ENCODE measurements at regions not wholly inside any gene's neighbourhood (a gene's known extent, or its start where the extent isn't known, plus 50 kb on each side); places are given as distances from the start of the nearest gene placed in this dataset.

DNA sequence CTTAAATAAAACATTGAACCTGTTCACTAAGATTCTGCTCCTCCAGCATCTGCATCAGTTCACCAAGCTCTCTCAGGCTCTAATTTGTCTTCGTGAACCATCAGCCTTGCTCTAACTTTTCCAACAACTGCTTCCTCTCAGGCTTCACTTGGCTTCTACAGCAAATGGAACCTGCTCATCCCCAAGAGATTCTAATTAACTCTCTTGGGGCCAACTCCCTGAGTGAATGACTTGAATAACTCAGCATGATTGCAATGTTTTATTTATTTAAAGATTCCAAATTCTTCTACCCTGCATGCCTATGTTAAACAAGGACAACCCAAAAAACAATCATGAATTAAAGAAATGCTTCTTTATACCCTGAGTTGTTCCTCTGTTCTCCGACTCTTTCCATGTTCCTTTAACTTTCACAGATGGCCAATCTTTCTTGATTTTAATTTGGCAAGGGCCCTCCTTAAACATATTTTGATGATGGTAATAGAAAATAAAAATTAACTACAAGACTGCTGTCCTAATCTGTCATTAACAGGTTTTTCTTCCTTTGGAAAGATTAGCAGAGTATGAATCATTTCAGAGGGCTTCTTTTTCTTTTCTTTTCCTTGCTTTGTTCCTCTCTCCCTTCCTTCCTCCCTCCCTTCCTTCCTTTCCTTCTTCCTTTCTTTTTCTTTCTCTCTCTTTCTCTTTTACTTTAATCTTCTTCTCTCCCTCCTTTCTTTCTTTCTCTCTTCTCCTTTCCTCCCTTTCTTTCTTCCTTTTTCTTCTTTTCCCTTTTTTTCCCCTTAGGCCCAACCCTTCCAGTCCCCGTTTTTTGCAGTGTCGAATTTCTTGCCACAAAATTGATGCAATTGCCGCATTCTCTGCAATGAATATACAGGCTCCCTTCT lies 195.0 kb upstream of the RHOBTB1 start:
- intact Hi-C loops (cut with DNase I, micrococcal nuclease) = no loop called here
- no peak for DNase-seq
- H3K36me3 ChIP-seq (ENCODE audit: low read depth) = no peaks in the 10 kb centered on the region

DNA sequence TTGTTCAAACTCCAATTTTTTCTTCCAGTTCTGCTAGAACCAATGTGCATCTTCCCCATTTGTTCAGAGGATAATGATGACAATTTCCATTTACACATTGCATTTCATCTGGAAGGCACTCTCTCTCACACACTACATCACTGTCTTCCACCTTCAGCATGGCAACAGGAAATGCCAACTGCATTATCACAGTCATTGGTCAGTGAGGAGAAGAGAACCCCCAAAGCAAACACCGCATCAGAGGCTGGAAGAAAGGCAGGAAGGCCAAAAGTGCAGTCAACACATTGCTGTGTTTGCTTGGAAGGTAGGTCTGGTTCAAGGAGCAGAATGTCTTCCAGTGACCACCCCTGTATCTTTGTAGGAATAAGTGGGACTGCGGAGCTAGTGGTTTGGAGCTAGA lies 192.2 kb upstream of the RHOBTB1 start:
- intact Hi-C loops (cut with DNase I, micrococcal nuclease) = no loop called here

More for the DNA sequence above, 195.0 kb upstream of the RHOBTB1 start:
- no peaks in the 10 kb centered on the region for H3K4me1 ChIP-seq (ENCODE audit: low read depth)
- TF ChIP-seq, protein P1, sequence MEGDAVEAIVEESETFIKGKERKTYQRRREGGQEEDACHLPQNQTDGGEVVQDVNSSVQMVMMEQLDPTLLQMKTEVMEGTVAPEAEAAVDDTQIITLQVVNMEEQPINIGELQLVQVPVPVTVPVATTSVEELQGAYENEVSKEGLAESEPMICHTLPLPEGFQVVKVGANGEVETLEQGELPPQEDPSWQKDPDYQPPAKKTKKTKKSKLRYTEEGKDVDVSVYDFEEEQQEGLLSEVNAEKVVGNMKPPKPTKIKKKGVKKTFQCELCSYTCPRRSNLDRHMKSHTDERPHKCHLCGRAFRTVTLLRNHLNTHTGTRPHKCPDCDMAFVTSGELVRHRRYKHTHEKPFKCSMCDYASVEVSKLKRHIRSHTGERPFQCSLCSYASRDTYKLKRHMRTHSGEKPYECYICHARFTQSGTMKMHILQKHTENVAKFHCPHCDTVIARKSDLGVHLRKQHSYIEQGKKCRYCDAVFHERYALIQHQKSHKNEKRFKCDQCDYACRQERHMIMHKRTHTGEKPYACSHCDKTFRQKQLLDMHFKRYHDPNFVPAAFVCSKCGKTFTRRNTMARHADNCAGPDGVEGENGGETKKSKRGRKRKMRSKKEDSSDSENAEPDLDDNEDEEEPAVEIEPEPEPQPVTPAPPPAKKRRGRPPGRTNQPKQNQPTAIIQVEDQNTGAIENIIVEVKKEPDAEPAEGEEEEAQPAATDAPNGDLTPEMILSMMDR (IDR thresholded peaks at IDR 0.05) = no peak
- H3K9me3 ChIP-seq = no peaks in the 10 kb centered on the region
- no peak overlapping the region for H3K4me3 ChIP-seq
- no peak for ATAC-seq

DNA sequence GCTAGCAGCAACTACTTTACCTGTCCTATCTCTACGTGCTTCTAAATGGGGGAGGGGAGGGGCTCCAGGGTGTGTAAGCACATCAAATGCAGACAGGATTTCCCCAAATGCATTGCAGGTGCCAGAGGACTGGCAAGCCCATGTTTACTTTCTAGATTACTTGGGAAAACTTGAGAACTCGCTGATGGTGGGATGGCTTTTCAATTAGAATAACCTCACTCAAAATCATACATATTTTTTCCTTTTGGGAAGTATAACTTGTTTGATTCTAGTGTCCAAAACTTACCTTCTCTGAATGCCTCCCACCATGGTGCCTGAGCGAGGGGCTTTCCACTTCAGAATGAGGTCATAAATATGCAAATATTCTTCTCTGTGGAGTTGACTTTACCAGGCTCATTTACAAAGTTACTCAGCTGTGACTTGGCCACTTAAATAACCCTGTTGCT lies 191.3 kb upstream of the RHOBTB1 start:
- H3K9me3 ChIP-seq = no peaks in the 10 kb centered on the region
- H3K36me3 ChIP-seq (ENCODE audit: low read depth) = no peaks in the 10 kb centered on the region
- intact Hi-C loops (cut with DNase I, micrococcal nuclease) = no loop called here
- no peak overlapping the region for H3K4me3 ChIP-seq
- TF ChIP-seq, protein P1 (IDR thresholded peaks at IDR 0.05) = no peak
- DNase-seq (no peak), ATAC-seq (no peak)
- H3K4me1 ChIP-seq (ENCODE audit: low read depth) = no peaks in the 10 kb centered on the region

More for the DNA sequence above, 192.2 kb upstream of the RHOBTB1 start:
- H3K36me3 ChIP-seq (ENCODE audit: low read depth) = no peaks in the 10 kb centered on the region
- TF ChIP-seq, protein P1 (IDR thresholded peaks at IDR 0.05) = no peak
- ATAC-seq = no peak
- H3K4me1 ChIP-seq (ENCODE audit: low read depth) = no peaks in the 10 kb centered on the region
- H3K4me3 ChIP-seq = no peak overlapping the region
- H3K9me3 ChIP-seq = no peaks in the 10 kb centered on the region
- DNase-seq = no peak

DNA sequence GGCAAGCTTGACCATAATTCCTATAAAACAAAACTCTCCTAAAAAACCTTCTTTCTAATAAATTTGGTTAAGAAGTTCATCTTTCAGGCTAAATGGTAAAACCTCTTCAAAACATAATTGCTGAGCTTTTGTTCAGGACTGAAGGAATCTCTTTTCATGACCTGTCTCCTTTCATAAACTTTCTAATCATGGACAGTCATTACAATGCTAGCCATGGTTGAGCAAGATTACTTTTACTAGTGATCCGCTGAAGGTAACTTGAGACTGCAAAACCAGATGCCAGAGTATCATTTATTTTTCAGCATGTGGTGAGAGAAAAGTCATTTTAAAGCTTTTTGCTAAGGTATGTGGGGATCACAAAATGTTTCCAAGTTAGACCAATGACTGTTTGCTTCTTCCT lies 186.4 kb upstream of the RHOBTB1 start:
- ATAC-seq (no peak), DNase-seq (no peak)
- H3K36me3 ChIP-seq (ENCODE audit: low read depth) = no peaks in the 10 kb centered on the region
- no peak overlapping the region for H3K4me3 ChIP-seq
- H3K4me1 ChIP-seq (ENCODE audit: low read depth) = no peaks in the 10 kb centered on the region
- H3K9me3 ChIP-seq = no peaks in the 10 kb centered on the region
- TF ChIP-seq, protein P1 (IDR thresholded peaks at IDR 0.05) = no peak
- intact Hi-C loops (cut with DNase I, micrococcal nuclease) = no loop called here

DNA sequence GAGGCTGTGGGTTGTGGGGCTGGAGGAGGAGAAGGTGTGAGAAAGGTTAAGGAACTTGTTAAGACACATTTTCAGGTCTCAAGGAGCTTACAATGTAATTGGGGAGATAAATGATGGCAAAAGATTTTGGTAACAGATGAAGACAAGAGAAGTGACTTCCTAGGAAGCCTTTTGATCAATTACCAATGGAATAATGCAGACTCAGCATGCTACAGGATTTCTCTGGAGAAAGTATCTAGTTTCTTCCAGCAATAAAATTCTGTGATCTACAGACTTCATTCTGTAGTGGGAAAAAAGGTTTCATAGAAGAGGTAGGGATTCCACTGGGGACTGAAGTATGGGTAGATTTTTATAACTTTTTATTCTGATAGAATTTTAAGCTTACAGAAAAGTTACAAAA lies 184.2 kb upstream of the RHOBTB1 start:
- no peak for DNase-seq
- Histone ChIP-seq H3K9me3 (no peaks in the 10 kb centered on the region), H3K36me3 (ENCODE audit: low read depth) (no peaks in the 10 kb centered on the region), H3K4me1 (ENCODE audit: low read depth) (no peaks in the 10 kb centered on the region), H3K4me3 (no peak overlapping the region)
- no peak for ATAC-seq
- intact Hi-C loops (cut with DNase I, micrococcal nuclease) = no loop called here
- TF ChIP-seq, protein P1 (IDR thresholded peaks at IDR 0.05) = no peak

Data from mucosa of descending colon (tissue), 3 donors.